Fibroblast of the aortic adventitia (primary cell): ENCODE measurements at regions not wholly inside any gene's neighbourhood (a gene's known extent, or its start where the extent isn't known, plus 50 kb on each side); places are given as distances from the start of the nearest gene placed in this dataset.

ENCODE experiments used
- DNase-seq: peaks from one replicate; pipeline ENCODE4 v3.0.0-alpha.2; 2010; ENCODE audit warnings: low read depth
- H3K4me3 ChIP-seq: 2 replicates; pipeline ENCODE4 v1.5.1; 2011; ENCODE audit warnings: low read depth, mild to moderate bottlenecking, control low read depth, low read length, moderate library complexity
- CTCF ChIP-seq: IDR thresholded peaks from 2 replicates; pipeline ENCODE4 v1.5.1; 2011; ENCODE audit warnings: mild to moderate bottlenecking, low read length, control low read depth, inconsistent platforms; ENCODE audit not compliant: insufficient read depth

- no peak overlapping the region for H3K4me3 ChIP-seq
- TF ChIP-seq CTCF = no peak
- no peak for DNase-seq
These were observed 476.9 kb downstream of the NR2F2 start for GRCh38 chr15:96807361-96807760.

GRCh38 chr15:96817900-96818299 lies 487.4 kb downstream of the NR2F2 start:
- TF ChIP-seq CTCF = no peak
- DNase-seq = no peak

GRCh38 chr15:96818861-96819260 lies 488.4 kb downstream of the NR2F2 start:
- no peak for TF ChIP-seq CTCF
- H3K4me3 ChIP-seq = no peak overlapping the region
- no peak for DNase-seq

More at GRCh38 chr15:96817900-96818299, 487.4 kb downstream of the NR2F2 start:
- no peak overlapping the region for H3K4me3 ChIP-seq

- DNase-seq = no peak
- TF ChIP-seq CTCF = no peak
- no peak overlapping the region for H3K4me3 ChIP-seq
These were observed 497.5 kb downstream of the NR2F2 start for GRCh38 chr15:96827981-96828380.

- no peak for DNase-seq
- TF ChIP-seq CTCF = no peak
- no peak overlapping the region for H3K4me3 ChIP-seq
These were observed 506.9 kb downstream of the NR2F2 start for GRCh38 chr15:96837241-96837970.

GRCh38 chr15:96838081-96838480 lies 507.6 kb downstream of the NR2F2 start:
- H3K4me3 ChIP-seq = no peak overlapping the region
- no peak for TF ChIP-seq CTCF
- peak; percentile 1 for DNase-seq

- TF ChIP-seq CTCF = no peak
- peak; percentile 46 for DNase-seq
These were observed 518.9 kb downstream of the NR2F2 start for GRCh38 chr15:96849271-96849900.

More at GRCh38 chr15:96849271-96849900, 518.9 kb downstream of the NR2F2 start:
- H3K4me3 ChIP-seq = no peak overlapping the region
